HepG2 (cell line): ENCODE measurements at regions not wholly inside any gene's neighbourhood (a gene's known extent, or its start where the extent isn't known, plus 50 kb on each side); places are given as distances from the start of the nearest gene placed in this dataset.

Source experiments
- ATAC-seq: fragments of 200-7000 bp; cut with Tn5 transposase; 3 replicates; pipeline ENCODE4 v1.9.1; 2020; ENCODE audit warnings: mild to moderate bottlenecking, moderate library complexity
- BruUV-seq: library from RNA; stranded (reverse); fragments of 400-500 nt; replicated peaks from 2 replicates; lab custom pipeline; 2021; lab: Mats Ljungman, UMichigan
- CTCF ChIA-PET: fragments of 300-600 bp; formaldehyde crosslinking; extraction: SDS; loops from one replicate; lab custom pipeline; 2021; ENCODE audit warnings: low total read pairs, inconsistent platforms, low intra/inter-chr PET ratio; lab: Yijun Ruan, JAX
- POLR2A ChIA-PET: fragments of 350-600 bp; sonication (Branson Sonifier 250); formaldehyde crosslinking; loops from one replicate; lab custom pipeline; 2020; ENCODE audit warnings: antibody characterized with exemption, inconsistent platforms; lab: Yijun Ruan, JAX
- DNase-seq: peaks from one replicate; pipeline ENCODE4 v3.0.0-alpha.2; 2015; ENCODE audit warnings: low spot score
- FAIRE-seq: peaks from 3 replicates; lab custom pipeline; 2011; peaks lifted over from hg19 to GRCh38; lab: Jason Lieb, UNC
- H2AFZ ChIP-seq: one replicate; pipeline ENCODE4 v1.6.1; 2011; ENCODE audit warnings: low read length, inconsistent platforms
- H3K27ac ChIP-seq: fragments of 300-600 bp; 3 replicates; pipeline ENCODE4 v1.8.0; 2011; ENCODE audit warnings: mixed run types, mild to moderate bottlenecking, mixed read lengths, low read length, inconsistent platforms; ENCODE audit not compliant: insufficient read depth; ENCODE audit errors: extremely low read length
- H3K27me3 ChIP-seq, 2 experiments: fragments of 200-600 bp in 1 of 2; 2 replicates in 1 of 2; 3 replicates in 1 of 2; pipeline versions ENCODE4 v1.6.0 to v1.8.0; 2011; ENCODE audit warnings: low read length in 2 of 2, mild to moderate bottlenecking in 2 of 2, moderate library complexity in 2 of 2, inconsistent platforms in 1 of 2; ENCODE audit not compliant: insufficient read depth in 2 of 2, control insufficient read depth in 1 of 2
- H3K36me3 ChIP-seq, 2 experiments: fragments of 200-600 bp in 1 of 2; replicated peaks in 1 of 2; 2 replicates in 1 of 2; 3 replicates in 1 of 2; pipeline versions ENCODE4 v1.5.1 to v1.8.0; 2011; ENCODE audit warnings: low read length in 2 of 2, inconsistent platforms in 1 of 2; ENCODE audit not compliant: insufficient read depth in 2 of 2, control insufficient read depth in 1 of 2
- H3K4me1 ChIP-seq: 2 replicates; pipeline ENCODE4 v1.5.1; 2012; ENCODE audit warnings: low read length, inconsistent platforms; ENCODE audit not compliant: insufficient read depth
- H3K4me2 ChIP-seq: 2 replicates; pipeline ENCODE4 v1.6.0; 2011; ENCODE audit warnings: low read depth, low read length, inconsistent platforms
- H3K4me3 ChIP-seq, 3 experiments: fragments of 200-600 bp in 1 of 3; sonication (generic), shearing (Covaris generic) in 1 of 3; replicated peaks in 1 of 3; 2 replicates each; pipeline ENCODE4 v1.5.1; 2011 to 2016; ENCODE audit warnings: low read length in 3 of 3, inconsistent platforms in 2 of 3, low read depth in 2 of 3, mild to moderate bottlenecking in 2 of 3, control low read depth in 1 of 3, mixed read lengths in 1 of 3; ENCODE audit not compliant: insufficient read depth in 1 of 3
- H3K79me2 ChIP-seq: one replicate; pipeline ENCODE4 v1.6.1; 2011; ENCODE audit warnings: low read length, inconsistent platforms; ENCODE audit not compliant: insufficient read depth
- H3K9ac ChIP-seq: 2 replicates; pipeline ENCODE4 v1.6.0; 2011; ENCODE audit warnings: mild to moderate bottlenecking, low read depth, low read length, inconsistent platforms; ENCODE audit not compliant: insufficient read depth
- H3K9me3 ChIP-seq: 2 replicates; pipeline ENCODE4 v1.5.1; 2012; ENCODE audit warnings: mild to moderate bottlenecking, low read length
- H4K20me1 ChIP-seq: 2 replicates; pipeline ENCODE4 v1.6.0; 2011; ENCODE audit warnings: inconsistent platforms, mild to moderate bottlenecking, low read length, moderate library complexity; ENCODE audit not compliant: insufficient read depth
- RAD21 ChIP-seq: fragments of 450-650 bp; formaldehyde crosslinking; IDR thresholded peaks from 2 replicates; pipeline ENCODE4 v1.5.0; 2020; ENCODE audit warnings: mild to moderate bottlenecking
- XRCC5 ChIP-seq: fragments of 200-400 bp; formaldehyde crosslinking; optimal IDR thresholded peaks from 2 replicates; pipeline ENCODE3; 2017; ENCODE audit warnings: mild to moderate bottlenecking, low read length
- ZNF264 ChIP-seq: sonication (generic); formaldehyde crosslinking; IDR thresholded peaks from 2 replicates; pipeline ENCODE4 v1.4.0; 2020; ENCODE audit warnings: missing genetic modification reagents
- WGBS: methylation state at CpG from one replicate; pipeline ENCODE4 v1.1.6; 2017; ENCODE audit warnings: low lambda C conversion rate; 5-methylcytosine and 5-hydroxymethylcytosine counted together
- in situ Hi-C: cut with HindIII; loops from 2 replicates; pipeline ENCODE4 v1.10.0; 2017; ENCODE audit warnings: low pct_unique_long_range_greater_than_20kb; ENCODE audit not compliant: extremely low pct_ligation_motif_present
- intact Hi-C: fragments of 100-400 bp; cut with micrococcal nuclease; formaldehyde crosslinking; loops from one replicate; pipeline ENCODE4 v1.10.0; 2022; ENCODE audit not compliant: unreplicated experiment
- TF ChIP-seq, protein P1 (sequence below): fragments of 450-650 bp; IDR thresholded peaks from 2 replicates; pipeline ENCODE4 v1.6.1; 2016

DNA sequence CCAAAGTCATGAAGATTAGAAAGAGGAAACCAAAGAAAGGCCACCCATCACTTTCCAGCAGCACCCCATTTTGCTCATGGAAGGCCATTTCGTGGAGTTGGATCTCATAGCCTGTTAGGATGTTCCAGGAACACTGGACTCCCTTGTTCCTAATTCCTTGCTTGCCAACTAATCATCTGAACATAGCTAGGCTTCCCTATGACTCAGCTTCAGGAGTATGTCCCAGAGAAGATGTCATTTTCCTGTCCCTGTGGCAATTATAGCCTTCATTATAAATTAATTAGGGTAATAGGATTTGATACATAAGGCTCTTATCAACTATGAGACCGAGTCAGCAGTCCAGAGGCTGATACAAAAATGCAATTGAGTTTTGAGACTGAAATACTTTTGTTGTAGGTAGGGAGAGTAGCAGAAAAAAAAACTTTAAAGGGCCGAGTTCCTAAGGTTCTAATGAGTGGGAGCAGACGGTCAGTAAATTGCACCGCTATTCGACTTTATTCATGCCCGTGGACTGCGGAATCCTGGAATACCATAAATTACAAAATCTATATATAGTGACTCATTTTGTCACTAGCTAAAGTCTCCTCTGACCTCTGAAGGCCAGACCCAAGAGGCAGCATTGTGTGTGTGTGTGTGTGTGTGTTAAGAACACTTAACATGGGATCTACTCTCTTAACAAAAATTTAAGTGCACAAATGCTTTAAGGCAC, 311.8 kb downstream of the FBXO15 start:
- Histone ChIP-seq H3K4me2 (no peak overlapping the region), H4K20me1 (no peaks in the 10 kb centered on the region), H3K9ac (no peak overlapping the region), H3K9me3 (no peaks in the 10 kb centered on the region), H3K79me2 (no peaks in the 10 kb centered on the region), H3K4me3 (no peak overlapping the region), H3K27me3 (peaks cover 0 to under 1% of the 10 kb centered on the region in 2 experiments; a peak in 1 of 5 replicates), H3K27ac (no peak overlapping the region), H3K36me3 (no peaks in the 10 kb centered on the region), H3K4me1 (no peaks in the 10 kb centered on the region), H2AFZ (no peak overlapping the region)
- no peak for DNase-seq
- intact Hi-C loops (no loop called here), in situ Hi-C loops (no loop called here)
- FAIRE-seq, result no peak
- ChIA-PET POLR2A (no interaction called here), CTCF (no interaction called here)
- TF ChIP-seq XRCC5 (no peak), RAD21 (CRISPR knock-in tag) (no peak)
- BruUV-seq, result no TSS peak
- ATAC-seq, result no peak
- WGBS, result 34% methylated on average over 8 of the region's 8 CpGs

DNA sequence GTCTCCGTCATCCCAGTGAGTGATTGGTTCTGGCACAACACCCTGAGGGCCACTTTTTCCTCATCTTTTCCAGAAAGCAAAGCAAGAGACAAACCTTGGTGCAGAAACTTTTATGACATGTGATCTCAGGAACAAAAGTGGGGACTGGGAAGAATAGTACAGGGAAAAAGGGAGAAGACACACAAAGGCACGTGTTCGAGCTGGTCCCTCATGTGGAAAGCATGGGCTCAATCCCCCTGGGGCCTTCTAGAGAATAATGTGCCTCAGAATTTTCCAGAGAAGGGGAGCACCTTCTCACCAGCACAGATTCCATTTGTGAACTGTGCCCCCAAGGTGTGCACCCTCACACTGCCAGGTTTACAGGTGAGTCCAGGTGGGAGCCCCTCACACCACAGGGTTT, 312.6 kb downstream of the FBXO15 start:
- no peaks in the 10 kb centered on the region for H3K9me3 ChIP-seq
- ChIA-PET POLR2A (no interaction called here), CTCF (no interaction called here)
- FAIRE-seq, result no peak
- TF ChIP-seq ZNF264 (CRISPR knock-in tag), result no peak
- TF ChIP-seq, protein P1, sequence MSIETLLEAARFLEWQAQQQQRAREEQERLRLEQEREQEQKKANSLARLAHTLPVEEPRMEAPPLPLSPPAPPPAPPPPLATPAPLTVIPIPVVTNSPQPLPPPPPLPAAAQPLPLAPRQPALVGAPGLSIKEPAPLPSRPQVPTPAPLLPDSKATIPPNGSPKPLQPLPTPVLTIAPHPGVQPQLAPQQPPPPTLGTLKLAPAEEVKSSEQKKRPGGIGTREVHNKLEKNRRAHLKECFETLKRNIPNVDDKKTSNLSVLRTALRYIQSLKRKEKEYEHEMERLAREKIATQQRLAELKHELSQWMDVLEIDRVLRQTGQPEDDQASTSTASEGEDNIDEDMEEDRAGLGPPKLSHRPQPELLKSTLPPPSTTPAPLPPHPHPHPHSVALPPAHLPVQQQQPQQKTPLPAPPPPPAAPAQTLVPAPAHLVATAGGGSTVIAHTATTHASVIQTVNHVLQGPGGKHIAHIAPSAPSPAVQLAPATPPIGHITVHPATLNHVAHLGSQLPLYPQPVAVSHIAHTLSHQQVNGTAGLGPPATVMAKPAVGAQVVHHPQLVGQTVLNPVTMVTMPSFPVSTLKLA, result peak; percentile 92
- WGBS, result 2% methylated on average over 3 of the region's 3 CpGs
- no peak for ATAC-seq
- H3K79me2 ChIP-seq, result no peaks in the 10 kb centered on the region
- peaks cover 0 to 7% of the 10 kb centered on the region in 2 experiments; a peak in 1 of 5 replicates for H3K27me3 ChIP-seq
- no peak overlapping the region for H3K27ac ChIP-seq
- H3K4me2 ChIP-seq, result no peak overlapping the region
- H3K36me3 ChIP-seq, result no peaks in the 10 kb centered on the region
- no peak overlapping the region for H2AFZ ChIP-seq
- in situ Hi-C loops, result no loop called here
- no peak for DNase-seq
- H3K4me3 ChIP-seq, result no peak overlapping the region
- no peak overlapping the region for H3K9ac ChIP-seq
- no peaks in the 10 kb centered on the region for H4K20me1 ChIP-seq
- no peaks in the 10 kb centered on the region for H3K4me1 ChIP-seq
- intact Hi-C loops, result no loop called here
- no TSS peak for BruUV-seq
